IPS-NIHi7 (cell line): ENCODE measurements at regions not wholly inside any gene's neighbourhood (a gene's known extent, or its start where the extent isn't known, plus 50 kb on each side); places are given as distances from the start of the nearest gene placed in this dataset.
"Not testable (repeated sequence)": the region's sequence is repeated elsewhere in the genome, so short reads cannot be mapped to it uniquely, and the experiment has no call there.

Source experiments
- DNase-seq: peaks from one replicate; pipeline ENCODE4 v3.0.0; 2012; ENCODE audit warnings: mixed read lengths; ENCODE audit errors: extremely low spot score

- no peak for DNase-seq
These were observed 86.7 kb upstream of the MAP4K4 start for GRCh38 chr2:101610750-101611315.

GRCh38 chr2:101609433-101609832 lies 88.1 kb upstream of the MAP4K4 start:
- no peak for DNase-seq

GRCh38 chr2:101608408-101609310 lies 88.8 kb upstream of the MAP4K4 start:
- DNase-seq: no peak

- no peak for DNase-seq
These were observed 100.1 kb upstream of the MAP4K4 start for GRCh38 chr2:101597347-101597944.

GRCh38 chr2:101596333-101596732 lies 101.2 kb upstream of the MAP4K4 start:
- DNase-seq: no peak

- DNase-seq: no peak
These were observed 110.3 kb upstream of the MAP4K4 start for GRCh38 chr2:101587251-101587650.

- no peak for DNase-seq
These were observed 108.9 kb upstream of the RFX8 start for GRCh38 chr2:101583861-101584260.

GRCh38 chr2:101581675-101582299 lies 106.9 kb upstream of the RFX8 start:
- DNase-seq: no peak

- no peak for DNase-seq
These were observed 105.6 kb upstream of the RFX8 start for GRCh38 chr2:101580528-101580927.

GRCh38 chr2:101578671-101579070 lies 103.8 kb upstream of the RFX8 start:
- no peak for DNase-seq

- not testable (repeated sequence) for DNase-seq
These were observed 103.2 kb upstream of the RFX8 start for GRCh38 chr2:101578135-101578534.

GRCh38 chr2:101577173-101577572 lies 102.3 kb upstream of the RFX8 start:
- no peak for DNase-seq

GRCh38 chr2:101574622-101575021 lies 99.7 kb upstream of the RFX8 start:
- no peak for DNase-seq

GRCh38 chr2:101571951-101572350 lies 97.0 kb upstream of the RFX8 start:
- no peak for DNase-seq

GRCh38 chr2:101569886-101570520 lies 95.1 kb upstream of the RFX8 start:
- no peak for DNase-seq

- no peak for DNase-seq
These were observed 94.1 kb upstream of the RFX8 start for GRCh38 chr2:101568969-101569368.

GRCh38 chr2:101566632-101567228 lies 91.8 kb upstream of the RFX8 start:
- no peak for DNase-seq

- DNase-seq: no peak
These were observed 88.9 kb upstream of the RFX8 start for GRCh38 chr2:101563849-101564248.

GRCh38 chr2:101560780-101561315 lies 85.9 kb upstream of the RFX8 start:
- DNase-seq: no peak

- DNase-seq: no peak
These were observed 84.6 kb upstream of the RFX8 start for GRCh38 chr2:101559551-101559950.
